Neural cell (in vitro differentiated cells): ENCODE measurements at regions not wholly inside any gene's neighbourhood (a gene's known extent, or its start where the extent isn't known, plus 50 kb on each side); places are given as distances from the start of the nearest gene placed in this dataset.

ENCODE experiments used
- SMC3 ChIP-seq: fragments of 450-650 bp; conservative IDR thresholded peaks from 2 replicates; pipeline ENCODE4 v1.6.1; 2014; ENCODE audit warnings: antibody characterized with exemption, mild to moderate bottlenecking, moderate library complexity; ENCODE audit not compliant: poor library complexity
- TAF1 ChIP-seq: IDR thresholded peaks from 2 replicates; pipeline ENCODE4 v1.6.1; 2012; ENCODE audit warnings: low read depth

DNA sequence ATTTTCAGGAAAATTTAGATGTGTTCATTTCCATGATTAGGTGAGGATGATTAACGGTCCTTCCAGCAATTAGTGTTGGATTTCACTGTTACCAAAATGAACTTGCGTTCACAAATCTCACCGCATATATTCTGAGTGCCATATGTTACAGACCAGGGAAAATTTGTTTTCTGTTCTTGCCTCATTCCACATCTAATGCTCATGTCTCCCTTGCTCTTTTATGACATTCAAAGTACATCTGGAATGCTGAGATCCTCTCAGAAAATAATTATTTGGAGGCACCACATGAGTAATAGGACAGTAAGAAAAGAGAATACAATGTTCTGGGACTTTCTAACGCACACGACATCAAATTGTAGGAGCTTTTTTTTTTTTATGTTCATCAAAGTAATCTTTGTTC lies 406.5 kb downstream of the SHISA9 start:
- TF ChIP-seq SMC3, result no peak
- no peak for TF ChIP-seq TAF1
